ENCODE measurements at regions not wholly inside any gene's neighbourhood (a gene's known extent, or its start where the extent isn't known, plus 50 kb on each side); places are given as distances from the start of the nearest gene placed in this dataset.
"Not testable (repeated sequence)": the region's sequence is repeated elsewhere in the genome, so short reads cannot be mapped to it uniquely, and the experiment has no call there.

GRCh38 chr10:29712108-29712507, 77.3 kb upstream of the SVIL start:
- no peak for TF ChIP-seq ZNF274 (IDR thresholded peaks at IDR 0.05; ENCODE audit: low read depth, low read length)
- H3K4me3 ChIP-seq (ENCODE audit: low read length): no peak overlapping the region

- TF ChIP-seq ZNF274 (IDR thresholded peaks at IDR 0.05; ENCODE audit: low read depth, low read length): no peak
- no peak overlapping the region for H3K4me3 ChIP-seq (ENCODE audit: low read length)
Observed at GRCh38 chr10:29710128-29710527, 75.4 kb upstream of the SVIL start.

DNA sequence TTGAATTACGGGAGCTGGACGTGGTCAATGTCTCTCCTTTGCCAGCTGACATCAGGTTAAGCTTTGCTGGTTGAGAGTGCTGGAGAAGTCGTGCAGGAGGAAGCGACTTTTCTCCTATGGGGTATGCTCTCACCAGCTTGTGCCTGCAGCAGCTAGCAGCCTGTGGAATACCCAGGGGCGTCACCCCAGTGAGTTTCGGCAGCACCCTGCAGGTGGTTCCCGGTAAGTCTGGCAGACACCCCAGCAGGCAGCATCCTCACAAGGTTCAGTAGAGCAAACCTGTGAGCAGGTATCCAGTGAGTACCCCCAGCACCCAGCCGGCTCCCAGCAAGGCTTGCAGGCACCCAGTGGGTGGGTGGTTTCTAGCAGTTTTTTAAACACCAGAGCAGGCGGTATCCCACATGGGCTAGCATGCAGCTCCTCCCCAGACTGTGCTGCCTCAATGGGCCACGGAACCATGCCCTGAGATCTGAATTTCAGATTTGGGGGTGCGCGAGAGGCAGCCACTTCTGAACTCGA, 74.8 kb upstream of the SVIL start:
- TF ChIP-seq ZNF274 (IDR thresholded peaks at IDR 0.05; ENCODE audit: low read depth, low read length): no peak
- no peak overlapping the region for H3K4me3 ChIP-seq (ENCODE audit: low read length)

GRCh38 chr10:29703271-29703670, 68.5 kb upstream of the SVIL start:
- TF ChIP-seq ZNF274 (IDR thresholded peaks at IDR 0.05; ENCODE audit: low read depth, low read length): no peak
- H3K4me3 ChIP-seq (ENCODE audit: low read length): no peak overlapping the region

DNA sequence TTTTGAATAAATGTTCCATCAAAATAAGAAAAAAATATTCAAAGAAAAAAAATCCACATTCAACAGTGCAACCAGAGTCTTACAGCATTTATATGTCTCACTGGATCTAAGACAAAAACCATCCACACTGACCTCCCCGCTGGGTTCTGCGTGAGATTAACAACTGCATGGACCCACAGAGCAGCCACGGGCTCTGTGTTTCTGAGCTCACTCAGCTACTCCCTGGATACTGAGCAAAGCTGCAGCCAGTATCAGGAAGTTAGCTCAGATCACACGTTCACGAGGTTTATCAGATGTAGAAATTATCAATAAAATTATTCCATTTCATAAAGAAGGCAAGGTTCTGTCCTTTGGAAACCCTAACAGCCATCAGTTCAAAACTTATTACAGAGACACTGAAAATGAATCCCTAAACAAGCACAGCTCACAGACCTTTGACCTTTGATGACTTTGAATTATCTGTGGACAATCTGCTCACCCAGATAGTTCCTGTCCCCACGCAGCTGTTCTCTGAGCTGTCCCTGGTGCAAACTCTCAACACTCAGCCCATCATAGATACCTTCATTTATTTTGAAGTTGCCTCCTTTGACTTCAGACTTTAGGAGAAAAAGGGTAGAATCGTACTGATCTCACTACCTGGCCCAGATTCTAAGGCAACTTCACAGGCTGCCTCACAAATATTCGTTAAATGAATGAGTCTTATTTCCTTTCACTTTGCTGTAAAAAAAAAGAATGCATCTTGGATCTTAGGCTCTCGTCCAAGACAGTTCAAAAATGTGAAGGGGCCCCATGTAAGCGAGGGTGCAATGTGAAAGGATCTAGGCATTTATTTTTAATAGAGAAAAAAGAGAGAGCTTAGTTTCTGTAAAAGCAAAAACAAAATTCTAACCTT, 67.7 kb upstream of the SVIL start:
- no peak for TF ChIP-seq ZNF274 (IDR thresholded peaks at IDR 0.05; ENCODE audit: low read depth, low read length)
- H3K4me3 ChIP-seq (ENCODE audit: low read length): no peak overlapping the region

DNA sequence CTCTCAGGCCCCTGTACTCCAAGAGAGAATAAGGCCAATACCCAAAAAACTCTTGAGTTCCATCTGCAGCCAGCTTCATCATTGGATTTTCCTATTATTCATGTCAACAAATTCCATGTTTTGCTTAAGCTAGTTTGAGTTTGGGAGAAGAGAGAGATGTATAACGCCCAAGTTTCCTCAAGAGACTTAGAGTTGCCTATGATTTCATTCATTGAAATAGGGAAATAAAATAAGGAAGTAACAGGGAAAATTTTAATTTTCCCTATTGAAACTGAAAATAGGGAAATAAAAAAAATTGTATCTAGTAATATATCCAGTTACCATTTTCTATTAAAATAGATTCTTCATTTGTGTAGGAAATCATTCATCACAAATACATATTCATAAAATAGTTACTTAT, 66.5 kb upstream of the SVIL start:
- H3K4me3 ChIP-seq (ENCODE audit: low read length): no peak overlapping the region
- no peak for TF ChIP-seq ZNF274 (IDR thresholded peaks at IDR 0.05; ENCODE audit: low read depth, low read length)

GRCh38 chr10:29699621-29700020, 64.8 kb upstream of the SVIL start:
- H3K4me3 ChIP-seq (ENCODE audit: low read length): no peak overlapping the region
- TF ChIP-seq ZNF274 (IDR thresholded peaks at IDR 0.05; ENCODE audit: low read depth, low read length): no peak

DNA sequence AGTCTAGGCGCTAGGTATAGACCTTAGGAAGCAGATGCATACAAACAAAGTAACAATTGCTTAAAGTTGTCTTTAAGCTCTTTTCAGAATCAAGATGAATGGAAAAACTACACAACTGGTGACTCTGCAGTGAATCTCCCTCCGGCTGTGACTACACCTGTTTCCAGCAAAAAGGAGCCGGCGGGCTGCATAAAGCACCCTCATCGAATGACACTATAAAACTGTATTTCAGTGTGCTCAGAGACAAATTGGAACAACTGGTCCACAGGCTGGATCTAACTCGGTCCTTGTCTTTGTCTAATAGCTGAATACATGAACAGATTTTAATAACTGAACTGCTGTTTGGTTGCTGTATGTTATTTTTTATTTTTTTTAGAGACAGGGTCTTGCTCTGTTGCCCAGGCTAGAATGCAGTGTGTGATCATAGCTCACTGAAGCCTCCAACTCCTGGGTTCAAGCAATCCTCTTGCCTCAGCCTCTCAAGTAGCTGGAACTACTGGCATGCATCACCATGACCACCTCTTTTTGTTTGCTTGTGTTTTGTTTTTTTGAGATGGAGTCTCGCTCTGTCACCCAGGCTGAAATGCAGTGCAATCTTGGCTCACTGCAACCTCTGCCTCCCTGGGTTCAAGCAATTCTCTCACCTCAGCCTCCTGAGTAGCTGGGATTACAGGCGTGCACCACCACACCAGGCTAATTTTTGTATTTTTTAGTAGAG, 64.2 kb upstream of the SVIL start:
- no peak overlapping the region for H3K4me3 ChIP-seq (ENCODE audit: low read length)
- no peak for TF ChIP-seq ZNF274 (IDR thresholded peaks at IDR 0.05; ENCODE audit: low read depth, low read length)

GRCh38 chr10:29696581-29696980, 61.8 kb upstream of the SVIL start:
- not testable (repeated sequence) for H3K4me3 ChIP-seq (ENCODE audit: low read length)

GRCh38 chr10:29694121-29694520, 59.4 kb upstream of the SVIL start:
- H3K4me3 ChIP-seq (ENCODE audit: low read length): no peak overlapping the region
- TF ChIP-seq ZNF274 (IDR thresholded peaks at IDR 0.05; ENCODE audit: low read depth, low read length): no peak

GRCh38 chr10:29692121-29692539, 57.4 kb upstream of the SVIL start:
- H3K4me3 ChIP-seq (ENCODE audit: low read length): no peak overlapping the region
- no peak for TF ChIP-seq ZNF274 (IDR thresholded peaks at IDR 0.05; ENCODE audit: low read depth, low read length)

DNA sequence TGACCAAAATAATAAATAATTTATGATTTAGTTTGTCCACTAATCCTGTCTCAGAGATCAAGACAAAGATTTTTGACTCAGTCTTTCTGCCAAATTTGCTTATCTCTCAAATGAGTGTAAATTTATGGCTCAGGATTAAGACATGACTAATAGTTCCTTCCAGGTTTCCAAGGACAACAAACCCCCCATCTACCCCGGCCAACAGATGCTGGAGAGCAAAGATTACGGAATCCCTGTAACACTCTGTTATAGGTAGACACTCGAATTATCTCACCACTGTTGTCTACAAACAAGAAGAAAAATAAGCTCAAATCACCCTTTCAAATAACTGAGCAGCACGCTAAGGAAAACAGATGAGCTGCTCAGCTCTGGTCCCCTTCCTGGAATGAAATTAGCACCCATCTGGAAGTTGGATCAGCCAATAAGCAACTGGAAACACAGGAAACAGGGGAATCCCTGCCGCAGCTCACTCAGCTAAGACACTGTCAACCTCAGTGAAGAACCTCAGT, 56.8 kb upstream of the SVIL start:
- H3K4me3 ChIP-seq (ENCODE audit: low read length): no peak overlapping the region; the same call in 1 of the 2 replicates
- no peak for TF ChIP-seq ZNF274 (IDR thresholded peaks at IDR 0.05; ENCODE audit: low read depth, low read length)

DNA sequence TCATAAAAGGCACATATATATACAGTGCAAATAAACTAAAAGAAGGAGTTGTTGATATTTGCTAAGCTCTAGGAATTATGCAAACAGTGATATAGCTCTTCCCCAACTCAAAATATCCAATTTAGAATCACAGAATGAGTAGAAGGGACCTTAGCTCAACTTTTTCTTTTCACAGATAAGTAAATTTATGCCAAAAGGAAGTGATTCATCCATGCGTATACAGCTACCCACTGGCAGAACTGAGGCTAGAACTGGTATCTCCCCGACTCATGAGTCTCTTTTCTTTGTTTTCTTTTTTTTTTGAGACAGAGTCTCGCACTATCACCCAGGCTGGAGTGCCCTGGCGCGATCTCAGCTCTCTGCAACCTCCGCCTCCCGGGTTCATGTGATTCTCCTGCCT, 54.2 kb upstream of the SVIL start:
- no peak overlapping the region for H3K4me3 ChIP-seq (ENCODE audit: low read length)
- TF ChIP-seq ZNF274 (IDR thresholded peaks at IDR 0.05; ENCODE audit: low read depth, low read length): no peak

DNA sequence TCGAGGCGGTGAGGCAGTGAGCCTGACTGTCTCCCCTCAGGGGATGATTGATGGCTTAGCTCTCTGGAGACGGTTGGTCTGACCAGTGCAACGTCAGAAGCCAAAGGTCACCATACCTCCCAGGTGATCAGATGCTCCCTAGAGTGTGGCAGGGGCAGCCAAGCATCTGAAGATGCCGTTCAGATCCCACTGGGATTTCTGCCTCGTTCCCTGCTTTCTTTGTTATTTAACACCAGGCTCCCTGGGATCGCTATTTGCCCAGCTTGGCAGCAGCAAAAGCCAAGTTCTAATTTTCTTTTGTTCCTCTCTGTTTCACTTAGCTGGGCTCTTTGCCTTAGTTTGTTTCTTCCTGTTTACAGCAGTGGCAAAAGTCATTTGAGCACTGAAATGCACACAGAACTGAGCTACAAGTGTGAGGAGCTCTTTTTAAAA, 53.5 kb upstream of the SVIL start:
- no peak for TF ChIP-seq ZNF274 (IDR thresholded peaks at IDR 0.05; ENCODE audit: low read depth, low read length)
- H3K4me3 ChIP-seq (ENCODE audit: low read length): no peak overlapping the region

Measured in GM08714 (cell line).